Renal cortical epithelial cell (primary cell): ENCODE measurements at regions not wholly inside any gene's neighbourhood (a gene's known extent, or its start where the extent isn't known, plus 50 kb on each side); places are given as distances from the start of the nearest gene placed in this dataset.
A peak's percentile ranks its signal among the peaks of the same experiment; 100 is the strongest.
"Not testable (repeated sequence)": the region's sequence is repeated elsewhere in the genome, so short reads cannot be mapped to it uniquely, and the experiment has no call there.

Source experiments
- DNase-seq: peaks from one replicate; pipeline ENCODE4 v3.0.0-alpha.2; 2011; ENCODE audit warnings: low read depth

- DNase-seq, result no peak
Measured at GRCh38 chr2:48043746-48044145, 137.4 kb upstream of the FBXO11 start.

DNA sequence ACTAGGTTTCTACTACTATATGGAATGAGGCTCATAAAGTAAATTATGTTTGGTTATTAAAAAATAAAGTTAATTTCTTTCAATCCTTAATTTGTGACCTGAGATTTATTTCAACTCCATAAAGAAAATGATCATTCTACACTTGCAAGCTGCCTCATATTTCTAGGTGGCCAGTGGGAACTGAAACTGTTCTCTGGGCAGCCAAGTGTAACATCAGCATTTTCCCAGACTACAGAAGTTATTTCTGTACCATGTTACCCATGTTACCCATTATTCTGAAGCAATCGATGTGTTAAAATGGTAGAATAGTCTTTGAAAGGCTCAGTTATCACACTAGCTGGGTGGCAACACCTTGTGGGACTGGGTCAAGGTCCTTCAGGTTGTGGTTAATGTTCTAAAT, 139.3 kb upstream of the FBXO11 start:
- no peak for DNase-seq

- no peak for DNase-seq
Measured at GRCh38 chr2:48048476-48049171, 142.3 kb upstream of the FBXO11 start.

GRCh38 chr2:48049371-48049770, 143.1 kb upstream of the FBXO11 start:
- DNase-seq, result no peak

GRCh38 chr2:48050711-48051110, 144.4 kb upstream of the FBXO11 start:
- no peak for DNase-seq

GRCh38 chr2:48059975-48060374, 153.7 kb upstream of the FBXO11 start:
- no peak for DNase-seq

GRCh38 chr2:48061656-48062055, 155.4 kb upstream of the FBXO11 start:
- DNase-seq, result not testable (repeated sequence)

GRCh38 chr2:48065096-48065495, 158.8 kb upstream of the FBXO11 start:
- DNase-seq, result no peak

GRCh38 chr2:48066000-48066399, 159.7 kb upstream of the FBXO11 start:
- peak; percentile 62 for DNase-seq

- no peak for DNase-seq
Measured at GRCh38 chr2:48069769-48070168, 163.5 kb upstream of the FBXO11 start.

DNA sequence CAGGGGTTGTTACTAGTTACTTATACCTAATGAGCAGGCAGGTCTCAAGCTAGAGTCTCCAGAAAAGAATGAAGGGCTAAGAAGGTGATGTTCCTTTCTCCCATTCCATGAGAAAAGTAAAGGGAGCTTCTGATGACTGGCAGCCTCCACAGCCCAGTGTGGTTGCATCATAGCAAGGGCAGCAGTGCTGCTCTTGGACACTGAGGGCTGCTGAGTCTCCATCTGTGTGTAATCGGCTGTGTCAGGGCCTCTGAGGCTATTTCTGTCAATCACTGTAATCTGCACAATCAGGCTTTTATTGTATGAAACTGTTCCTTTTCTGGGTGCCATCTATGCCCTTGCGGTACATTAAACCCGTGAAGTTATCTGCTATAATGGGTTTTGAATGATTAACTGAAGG, 164.1 kb upstream of the FBXO11 start:
- peak; percentile 32 for DNase-seq

DNA sequence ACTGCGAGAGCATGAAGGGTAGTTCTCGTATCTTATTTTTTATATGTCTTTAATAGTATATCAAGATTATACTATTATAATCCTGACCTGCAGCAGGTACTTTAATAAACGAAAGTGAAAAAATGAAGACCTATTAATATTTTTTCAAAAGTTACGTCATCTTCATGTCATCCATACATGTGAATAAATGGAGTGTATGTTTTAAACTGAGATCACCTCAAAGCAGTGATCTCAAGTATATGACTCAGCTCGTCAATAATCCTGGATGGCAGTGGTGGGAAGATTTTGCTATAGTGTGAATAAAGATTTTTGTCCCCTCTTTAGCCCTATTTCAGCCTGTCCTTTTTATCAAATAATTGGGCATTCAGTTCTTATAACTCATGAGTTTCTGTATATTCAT, 166.3 kb upstream of the FBXO11 start:
- no peak for DNase-seq

DNA sequence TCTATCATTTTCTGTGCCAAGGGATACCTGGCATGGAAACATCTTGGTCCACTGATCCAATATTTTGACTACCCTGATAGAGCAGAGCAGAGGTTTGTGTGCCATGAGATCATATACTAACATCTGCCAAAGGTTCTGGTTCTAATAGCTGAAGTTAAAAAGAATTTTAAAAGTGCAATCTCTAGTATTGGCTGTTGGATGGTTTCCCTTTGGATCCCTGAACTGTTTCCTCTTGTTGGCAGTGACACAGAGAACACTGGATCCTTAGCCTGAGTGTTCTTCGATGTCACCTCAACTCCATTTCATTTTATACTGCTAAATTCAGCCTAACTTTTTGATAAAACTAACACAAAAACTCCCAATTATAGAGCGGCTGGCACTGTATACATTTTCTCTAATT, 169.3 kb upstream of the FBXO11 start:
- no peak for DNase-seq

- peak; percentile 2 for DNase-seq
Measured at GRCh38 chr2:48080534-48081316, 174.4 kb upstream of the FBXO11 start.

DNA sequence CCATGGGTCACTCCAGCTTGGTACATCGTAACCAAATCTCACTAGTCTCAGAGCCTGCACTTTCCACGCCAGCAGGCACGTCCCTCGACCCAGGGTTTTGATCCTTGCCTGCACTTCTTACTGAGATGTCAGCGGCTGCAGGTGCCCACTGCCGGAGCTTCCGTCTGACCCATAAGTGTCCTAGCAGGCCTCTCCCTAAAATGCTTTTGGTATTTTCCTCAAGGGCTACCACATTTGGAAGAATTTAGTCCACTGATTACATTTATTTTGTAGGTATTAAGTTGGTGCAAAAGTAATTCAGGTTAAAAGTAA, 175.0 kb upstream of the FBXO11 start:
- no peak for DNase-seq

DNA sequence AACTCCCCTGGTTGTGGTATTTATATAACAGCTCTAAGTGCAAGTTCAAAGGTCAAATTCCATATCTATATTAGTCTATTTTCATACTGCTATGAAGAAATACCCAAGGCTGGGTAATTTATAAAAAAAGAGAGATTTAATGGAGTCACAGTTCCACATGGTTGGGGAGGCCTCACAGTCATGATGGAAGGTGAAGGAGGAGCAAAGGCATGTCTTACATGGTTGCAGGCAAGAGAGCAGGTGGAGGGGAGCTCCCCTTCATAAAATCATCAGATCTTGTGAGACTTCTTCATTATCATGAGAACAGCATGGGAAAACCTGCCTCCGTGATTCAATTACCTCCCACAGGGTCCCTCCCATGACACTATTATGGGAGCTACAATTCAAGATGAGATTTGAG, 179.6 kb upstream of the FBXO11 start:
- DNase-seq, result no peak

- no peak for DNase-seq
Measured at GRCh38 chr2:48088994-48089393, 182.7 kb upstream of the FBXO11 start.

DNA sequence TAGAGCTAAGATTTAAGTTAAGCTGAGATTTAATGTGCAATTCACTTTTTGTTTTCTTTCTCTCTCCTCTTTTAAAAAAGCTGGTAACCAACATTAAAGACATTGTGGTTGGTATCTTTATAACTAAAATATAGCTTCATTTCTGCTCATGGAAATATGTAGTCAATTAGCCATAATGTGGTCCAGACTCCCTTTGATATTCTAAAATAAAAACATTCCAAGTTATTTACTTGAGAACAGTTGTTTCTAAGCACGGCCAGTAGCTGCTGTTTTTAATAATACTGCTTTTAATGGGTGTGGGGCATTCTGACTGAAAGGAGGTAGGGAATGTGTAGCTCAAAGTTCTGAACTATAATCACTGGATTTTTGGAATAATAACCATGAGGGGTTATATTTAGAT, 183.3 kb upstream of the FBXO11 start:
- no peak for DNase-seq

DNA sequence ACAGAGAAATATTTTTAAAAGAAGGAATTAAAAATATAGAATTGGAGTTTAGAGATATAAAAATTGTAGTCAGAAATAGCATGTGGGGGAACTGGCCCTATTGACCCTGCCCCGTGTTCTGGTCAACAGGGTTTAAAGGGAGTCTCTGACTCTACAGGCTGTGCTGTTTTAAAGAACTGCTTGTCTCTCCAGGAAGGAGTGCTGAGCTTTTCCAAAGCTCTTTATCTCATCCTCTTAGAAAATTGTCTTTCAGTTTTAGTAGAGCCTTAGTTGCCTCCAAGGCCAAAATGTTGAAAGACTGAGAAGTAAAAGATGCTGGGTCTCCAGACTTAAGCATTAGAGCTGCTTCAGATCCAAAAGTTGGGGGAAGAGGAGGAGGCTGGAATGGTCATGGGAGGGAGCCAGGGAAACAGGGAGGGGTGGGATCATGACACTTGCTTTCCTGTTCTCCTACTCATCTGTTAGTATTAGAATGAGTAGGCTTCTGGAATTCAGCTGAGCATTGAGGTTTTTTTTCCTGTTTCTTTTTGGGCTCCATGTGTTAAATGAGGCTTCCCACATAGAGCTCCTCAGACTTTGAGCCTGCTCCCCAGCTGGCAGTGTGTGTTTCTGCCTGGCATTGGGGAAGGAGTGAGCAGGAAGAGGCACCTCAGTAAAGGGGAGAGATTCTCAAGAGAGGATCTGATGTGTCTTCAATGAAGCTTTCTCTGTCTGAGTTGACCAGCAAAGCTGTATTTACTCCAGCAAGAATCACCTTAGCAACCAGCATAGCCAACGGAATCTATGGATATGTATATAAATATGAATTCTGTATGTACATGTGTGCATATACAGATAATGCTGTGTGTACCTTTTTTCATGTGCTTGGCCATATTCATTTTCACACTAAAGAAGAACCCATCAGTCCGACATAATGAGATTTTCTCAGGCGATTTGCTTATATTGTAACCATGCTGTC, 186.8 kb upstream of the FBXO11 start:
- no peak for DNase-seq

DNA sequence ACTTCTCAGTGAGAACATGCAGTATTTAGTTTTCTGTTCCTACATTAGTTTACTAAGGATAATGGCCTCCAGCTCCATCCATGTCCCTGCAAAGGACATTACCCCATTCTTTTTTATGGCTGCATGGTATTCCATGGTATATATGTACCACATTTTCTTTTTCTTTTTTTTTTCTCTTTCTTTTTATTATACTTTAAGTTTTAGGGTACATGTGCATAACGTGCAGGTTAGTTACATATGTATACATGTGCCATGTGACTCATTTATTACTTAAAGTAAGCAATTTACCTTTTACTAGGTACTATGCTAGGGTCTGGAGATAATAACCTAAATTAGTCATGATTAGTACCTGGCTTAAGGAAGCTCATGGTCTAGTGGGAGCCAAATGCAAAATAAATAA, 190.5 kb upstream of the FBXO11 start:
- DNase-seq, result not testable (repeated sequence)

DNA sequence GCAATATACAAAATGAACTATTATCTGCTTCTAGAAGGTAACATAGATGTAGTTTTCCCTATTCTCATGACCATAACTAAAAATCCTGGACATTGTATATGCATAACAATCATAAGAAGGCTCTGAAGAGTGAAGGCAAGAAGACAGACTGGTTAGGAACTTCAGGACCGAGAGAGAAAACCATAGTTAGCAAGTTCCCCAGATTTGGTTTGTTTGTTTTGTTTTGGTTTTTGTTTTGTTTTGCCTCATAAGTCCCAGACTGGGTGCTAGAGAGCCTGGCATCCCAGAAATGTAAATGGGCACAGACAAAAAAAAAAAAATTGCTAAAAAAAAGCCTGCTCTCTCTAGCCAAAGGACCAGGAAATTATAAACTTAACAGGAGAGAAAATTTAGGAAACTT, 192.2 kb upstream of the FBXO11 start:
- DNase-seq, result no peak

DNA sequence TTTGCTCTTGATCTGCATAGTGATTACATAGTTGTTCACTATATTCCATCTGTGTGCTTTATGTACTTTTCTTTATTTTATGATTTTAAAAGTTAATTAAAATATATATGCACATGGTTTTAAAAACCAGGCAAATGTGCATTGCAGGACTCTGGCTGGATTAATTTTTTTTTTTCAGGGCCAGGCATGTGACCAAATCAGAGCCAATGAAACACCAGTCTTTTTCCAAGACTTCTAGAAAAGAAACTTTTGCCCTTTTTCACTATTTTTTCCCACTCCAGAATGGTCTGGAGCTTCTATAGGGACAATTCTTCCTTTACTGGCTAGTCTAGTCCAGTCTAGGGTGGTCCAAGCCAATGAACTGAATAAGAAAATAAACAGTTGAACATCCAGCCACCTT, 198.1 kb upstream of the FBXO11 start:
- no peak for DNase-seq

- DNase-seq, result no peak
Measured at GRCh38 chr2:48105848-48106247, 199.6 kb upstream of the FBXO11 start.
